Endothelial cell of umbilical vein (primary cell): ENCODE measurements at regions not wholly inside any gene's neighbourhood (a gene's known extent, or its start where the extent isn't known, plus 50 kb on each side); places are given as distances from the start of the nearest gene placed in this dataset.

Experiments
- EZH2 ChIP-seq: IDR thresholded peaks from 2 replicates; pipeline ENCODE4 v1.6.1; 2012; ENCODE audit warnings: borderline replicate concordance, low read depth, mild to moderate bottlenecking, moderate library complexity, low read length, inconsistent platforms; ENCODE audit not compliant: severe bottlenecking
- JUN ChIP-seq: IDR thresholded peaks from 2 replicates; pipeline ENCODE4 v1.6.1; 2011; ENCODE audit warnings: borderline replicate concordance, low read depth; ENCODE audit not compliant: insufficient read length, insufficient read depth
- POLR2A ChIP-seq: IDR thresholded peaks from 2 replicates; pipeline ENCODE4 v1.6.1; 2012; ENCODE audit warnings: low read depth, mild to moderate bottlenecking, control low read depth, low read length
- POLR2AphosphoS5 ChIP-seq: IDR thresholded peaks from 2 replicates; pipeline ENCODE4 v1.6.1; 2012; ENCODE audit warnings: low read depth, mild to moderate bottlenecking, control low read depth, low read length, moderate library complexity; ENCODE audit not compliant: insufficient read depth
- TF ChIP-seq, protein P1 (sequence below), 2 donors: IDR thresholded peaks; 1 replicate in 1 of 2; 2 replicates in 1 of 2; pipeline ENCODE4 v1.5.1; 2011; ENCODE audit warnings: low read length in 2 of 2, mild to moderate bottlenecking in 2 of 2, moderate library complexity in 2 of 2, control low read depth in 1 of 2, inconsistent platforms in 1 of 2, low read depth in 1 of 2; ENCODE audit not compliant: insufficient read depth in 1 of 2; ENCODE audit errors: extremely low read depth in 1 of 2

DNA sequence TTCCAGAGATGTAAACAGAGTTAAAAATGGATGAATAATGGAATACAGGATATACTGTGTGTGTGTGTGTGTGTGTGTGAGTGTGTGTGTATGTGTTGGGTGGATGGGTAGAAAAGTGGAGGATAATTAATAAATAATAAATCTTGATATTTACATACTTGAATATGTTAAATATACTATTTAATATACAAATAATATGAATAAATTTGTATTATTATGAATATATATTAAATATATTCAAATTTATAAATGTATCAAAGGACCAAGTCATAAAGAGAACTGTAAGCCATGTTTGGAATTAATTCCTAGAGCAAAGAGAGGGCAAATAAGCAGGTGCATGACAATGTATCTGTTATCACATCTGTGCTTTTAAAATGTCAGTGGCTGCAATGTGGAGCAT is 225.3 kb downstream of the ALG10B start:
- TF ChIP-seq, protein P1, sequence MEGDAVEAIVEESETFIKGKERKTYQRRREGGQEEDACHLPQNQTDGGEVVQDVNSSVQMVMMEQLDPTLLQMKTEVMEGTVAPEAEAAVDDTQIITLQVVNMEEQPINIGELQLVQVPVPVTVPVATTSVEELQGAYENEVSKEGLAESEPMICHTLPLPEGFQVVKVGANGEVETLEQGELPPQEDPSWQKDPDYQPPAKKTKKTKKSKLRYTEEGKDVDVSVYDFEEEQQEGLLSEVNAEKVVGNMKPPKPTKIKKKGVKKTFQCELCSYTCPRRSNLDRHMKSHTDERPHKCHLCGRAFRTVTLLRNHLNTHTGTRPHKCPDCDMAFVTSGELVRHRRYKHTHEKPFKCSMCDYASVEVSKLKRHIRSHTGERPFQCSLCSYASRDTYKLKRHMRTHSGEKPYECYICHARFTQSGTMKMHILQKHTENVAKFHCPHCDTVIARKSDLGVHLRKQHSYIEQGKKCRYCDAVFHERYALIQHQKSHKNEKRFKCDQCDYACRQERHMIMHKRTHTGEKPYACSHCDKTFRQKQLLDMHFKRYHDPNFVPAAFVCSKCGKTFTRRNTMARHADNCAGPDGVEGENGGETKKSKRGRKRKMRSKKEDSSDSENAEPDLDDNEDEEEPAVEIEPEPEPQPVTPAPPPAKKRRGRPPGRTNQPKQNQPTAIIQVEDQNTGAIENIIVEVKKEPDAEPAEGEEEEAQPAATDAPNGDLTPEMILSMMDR (IDR thresholded peaks at IDR 0.05; ENCODE audit: extremely low read depth in 1 of 2, insufficient read depth in 1 of 2, low read depth in 1 of 2, low read length in 2 of 2) = no peak
- TF ChIP-seq POLR2A = no peak
- no peak for TF ChIP-seq EZH2
- no peak for TF ChIP-seq JUN
- TF ChIP-seq POLR2AphosphoS5 = no peak
